Activated CD8-positive, alpha-beta memory T cell treated with anti-CD3 and anti-CD28 coated beads, Interleukin-2, amount 50 U/mL, for 24 hours (primary cell): ENCODE measurements at regions not wholly inside any gene's neighbourhood (a gene's known extent, or its start where the extent isn't known, plus 50 kb on each side); places are given as distances from the start of the nearest gene placed in this dataset.

Experiments used
- DNase-seq: peaks from one replicate; pipeline ENCODE4 v3.0.0-alpha.2; 2020; ENCODE audit errors: extremely low read depth

- no peak for DNase-seq
Measured at GRCh38 chr7:136067277-136067676, 90.1 kb upstream of the MTPN start.

- DNase-seq, result no peak
Measured at GRCh38 chr7:136066304-136067143, 89.4 kb upstream of the MTPN start.

- no peak for DNase-seq
Measured at GRCh38 chr7:136064627-136065237, 87.6 kb upstream of the MTPN start.

GRCh38 chr7:136064081-136064480 lies 86.9 kb upstream of the MTPN start:
- no peak for DNase-seq

- DNase-seq, result no peak
Measured at GRCh38 chr7:136063326-136063666, 86.1 kb upstream of the MTPN start.

- DNase-seq, result no peak
Measured at GRCh38 chr7:136062625-136063325, 85.6 kb upstream of the MTPN start.

- DNase-seq, result no peak
Measured at GRCh38 chr7:136061433-136061832, 84.3 kb upstream of the MTPN start.

- DNase-seq, result no peak
Measured at GRCh38 chr7:136058546-136058945, 81.4 kb upstream of the MTPN start.

- DNase-seq, result no peak
Measured at GRCh38 chr7:136057509-136057908, 80.3 kb upstream of the MTPN start.

- no peak for DNase-seq
Measured at GRCh38 chr7:136056651-136057231, 79.6 kb upstream of the MTPN start.

- no peak for DNase-seq
Measured at GRCh38 chr7:136055266-136055665, 78.1 kb upstream of the MTPN start.

GRCh38 chr7:136053689-136054485 lies 76.7 kb upstream of the MTPN start:
- DNase-seq, result no peak

GRCh38 chr7:136051203-136051928 lies 74.2 kb upstream of the MTPN start:
- no peak for DNase-seq

- no peak for DNase-seq
Measured at GRCh38 chr7:136050462-136050847, 73.3 kb upstream of the MTPN start.

GRCh38 chr7:136049818-136050461 lies 72.8 kb upstream of the MTPN start:
- no peak for DNase-seq

GRCh38 chr7:136049117-136049516 lies 72.0 kb upstream of the MTPN start:
- no peak for DNase-seq

GRCh38 chr7:136046548-136046947 lies 69.4 kb upstream of the MTPN start:
- no peak for DNase-seq

GRCh38 chr7:136045992-136046391 lies 68.8 kb upstream of the MTPN start:
- DNase-seq, result no peak

GRCh38 chr7:136045181-136045580 lies 68.0 kb upstream of the MTPN start:
- DNase-seq, result no peak

GRCh38 chr7:136039577-136040345 lies 62.6 kb upstream of the MTPN start:
- no peak for DNase-seq
